ENCODE measurements at regions not wholly inside any gene's neighbourhood (a gene's known extent, or its start where the extent isn't known, plus 50 kb on each side); places are given as distances from the start of the nearest gene placed in this dataset.

DNA sequence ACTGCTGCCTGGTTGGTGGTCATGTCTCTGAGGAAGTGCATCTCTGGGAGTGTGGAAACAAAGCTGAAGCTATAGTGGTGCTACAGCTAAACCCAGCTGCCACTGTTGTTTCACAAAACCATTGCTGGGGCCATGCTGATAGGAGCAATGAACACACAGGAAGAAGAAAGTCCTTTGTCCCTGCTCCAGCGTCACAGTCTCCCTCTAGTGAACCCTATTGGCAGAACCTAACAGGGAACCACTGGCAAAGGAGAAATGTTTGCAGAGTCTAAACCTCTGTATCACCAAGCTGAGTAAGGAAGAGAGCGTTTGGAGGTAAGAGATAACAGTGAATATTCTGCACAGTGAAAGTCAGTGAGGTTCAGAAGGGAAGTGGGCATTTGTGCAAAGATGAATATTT, 244.0 kb downstream of the YTHDC2 start:
- ChIA-PET CTCF (no interaction called here), POLR2A (ENCODE audit: unreplicated experiment) (no interaction called here)
- Histone ChIP-seq H3K23ac (ENCODE audit: low read depth, low read length) (no peak overlapping the region), H3K56ac (ENCODE audit: extremely low read depth, insufficient read depth, low read length) (no peak overlapping the region), H2AK9ac (replicated peaks; ENCODE audit: low read depth, low read length, poor library complexity) (no peak overlapping the region), H3K27ac (ENCODE audit: insufficient read depth, low read length) (no peak overlapping the region), H3K4me2 (ENCODE audit: low read depth, low read length) (no peak overlapping the region), H2BK15ac (ENCODE audit: low read depth, low read length) (no peak overlapping the region), H3K14ac (replicated peaks; ENCODE audit: low read depth, low read length) (no peak overlapping the region), H4K20me1 (ENCODE audit: insufficient read depth, low read length) (no peaks in the 10 kb centered on the region), H3K9me1 (ENCODE audit: insufficient read depth, low read length) (no peaks in the 10 kb centered on the region), H4K5ac (ENCODE audit: low read depth, low read length) (no peak overlapping the region), H2BK120ac (ENCODE audit: low read depth, low read length) (no peak overlapping the region), H2BK5ac (ENCODE audit: low read depth, low read length, poor library complexity, severe bottlenecking) (no peak overlapping the region), H3K79me1 (ENCODE audit: low read depth in 1 of 2, low read length in 2 of 2) (no peaks in the 10 kb centered on the region), H4K91ac (ENCODE audit: insufficient read depth, low read depth, low read length) (no peak overlapping the region), H2BK20ac (ENCODE audit: low read depth, low read length) (no peak overlapping the region), H3K4me1 (ENCODE audit: control insufficient read depth, insufficient read depth, low read length) (no peaks in the 10 kb centered on the region), H2AFZ (replicated peaks; ENCODE audit: low read length, poor library complexity) (no peak overlapping the region), H3K9ac (ENCODE audit: low read depth, low read length) (no peak overlapping the region), H3K36me3 (ENCODE audit: control insufficient read depth, insufficient read depth, low read length) (no peaks in the 10 kb centered on the region), H2AK5ac (ENCODE audit: low read depth, low read length) (no peak overlapping the region), H3K4me3 (ENCODE audit: insufficient read depth, low read depth, low read length) (no peak overlapping the region), H3K9me3 (ENCODE audit: control insufficient read depth, insufficient read depth, low read length) (no peaks in the 10 kb centered on the region), H3K4ac (ENCODE audit: low read depth, low read length) (no peak overlapping the region), H3K27me3 (ENCODE audit: control insufficient read depth, insufficient read depth, low read length) (no peaks in the 10 kb centered on the region), H3K18ac (ENCODE audit: low read depth, low read length) (no peak overlapping the region), H4K8ac (ENCODE audit: low read depth in 2 of 2, low read length in 2 of 2) (no peak overlapping the region)
- dilution Hi-C loops (cut with HindIII; ENCODE audit: low sequenced_read_pairs, unreplicated experiment) = no loop called here
- no TSS peak for BruUV-seq (replicated peaks)
- DNase-seq (no peak), ATAC-seq (ENCODE audit: low read depth) (no peak)
- intact Hi-C loops (cut with micrococcal nuclease) = no loop called here
- in situ Hi-C loops (cut with MboI; ENCODE audit: low sequenced_read_pairs) = no loop called here
- TF ChIP-seq RCOR1 (IDR thresholded peaks at IDR 0.05; ENCODE audit: insufficient replicate concordance, low read length) = no peak
- TF ChIP-seq CTCF (conservative IDR thresholded peaks at IDR 0.05; ENCODE audit: low read depth, low read length) = no peak
- TF ChIP-seq, protein P1, sequence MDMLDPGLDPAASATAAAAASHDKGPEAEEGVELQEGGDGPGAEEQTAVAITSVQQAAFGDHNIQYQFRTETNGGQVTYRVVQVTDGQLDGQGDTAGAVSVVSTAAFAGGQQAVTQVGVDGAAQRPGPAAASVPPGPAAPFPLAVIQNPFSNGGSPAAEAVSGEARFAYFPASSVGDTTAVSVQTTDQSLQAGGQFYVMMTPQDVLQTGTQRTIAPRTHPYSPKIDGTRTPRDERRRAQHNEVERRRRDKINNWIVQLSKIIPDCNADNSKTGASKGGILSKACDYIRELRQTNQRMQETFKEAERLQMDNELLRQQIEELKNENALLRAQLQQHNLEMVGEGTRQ (IDR thresholded peaks at IDR 0.05; ENCODE audit: low read depth, low read length) = no peak
- no peak for TF ChIP-seq NFE2L2 (IDR thresholded peaks at IDR 0.05; ENCODE audit: low read depth, low read length)
- TF ChIP-seq SMC3 (IDR thresholded peaks at IDR 0.05; ENCODE audit: low read depth, low read length) = no peak
- no peak for TF ChIP-seq MXI1 (IDR thresholded peaks at IDR 0.05; ENCODE audit: borderline replicate concordance, low read depth, low read length)
- TF ChIP-seq, protein P2, sequence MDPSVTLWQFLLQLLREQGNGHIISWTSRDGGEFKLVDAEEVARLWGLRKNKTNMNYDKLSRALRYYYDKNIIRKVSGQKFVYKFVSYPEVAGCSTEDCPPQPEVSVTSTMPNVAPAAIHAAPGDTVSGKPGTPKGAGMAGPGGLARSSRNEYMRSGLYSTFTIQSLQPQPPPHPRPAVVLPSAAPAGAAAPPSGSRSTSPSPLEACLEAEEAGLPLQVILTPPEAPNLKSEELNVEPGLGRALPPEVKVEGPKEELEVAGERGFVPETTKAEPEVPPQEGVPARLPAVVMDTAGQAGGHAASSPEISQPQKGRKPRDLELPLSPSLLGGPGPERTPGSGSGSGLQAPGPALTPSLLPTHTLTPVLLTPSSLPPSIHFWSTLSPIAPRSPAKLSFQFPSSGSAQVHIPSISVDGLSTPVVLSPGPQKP (IDR thresholded peaks at IDR 0.05; ENCODE audit: borderline replicate concordance, low read depth, low read length) = no peak
- TF ChIP-seq FOS (IDR thresholded peaks at IDR 0.05; ENCODE audit: low read depth, low read length) = no peak
- no peak for TF ChIP-seq CEBPB (IDR thresholded peaks at IDR 0.05; ENCODE audit: low read depth, low read length)
- TF ChIP-seq RAD21 (IDR thresholded peaks at IDR 0.05; ENCODE audit: low read length) = no peak
- no peak for TF ChIP-seq RFX5 (IDR thresholded peaks at IDR 0.05; ENCODE audit: low read depth, low read length)
- no peak for TF ChIP-seq POLR2A (IDR thresholded peaks at IDR 0.05; ENCODE audit: low read depth, low read length)
- TF ChIP-seq MAZ (IDR thresholded peaks at IDR 0.05; ENCODE audit: borderline replicate concordance, low read depth, low read length) = no peak
- no peak for TF ChIP-seq CHD1 (IDR thresholded peaks at IDR 0.05; ENCODE audit: low read depth, low read length)
- no peak for TF ChIP-seq MAFK (IDR thresholded peaks at IDR 0.05; ENCODE audit: low read depth, low read length)
- no peak for TF ChIP-seq BHLHE40 (IDR thresholded peaks at IDR 0.05; ENCODE audit: low read depth, low read length)
- WGBS, 2 experiments (ENCODE audit: extremely low coverage in 2 of 2, insufficient read length in 1 of 2) = no CpG with 5 or more reads among the region's 2 CpGs
